Neural cell (in vitro differentiated cells): ENCODE measurements at regions not wholly inside any gene's neighbourhood (a gene's known extent, or its start where the extent isn't known, plus 50 kb on each side); places are given as distances from the start of the nearest gene placed in this dataset.

Source experiments
- CTCF ChIP-seq: fragments of 450-650 bp; IDR thresholded peaks from 2 replicates; pipeline ENCODE4 v1.5.1; 2014; ENCODE audit warnings: antibody characterized with exemption, mild to moderate bottlenecking, moderate library complexity; ENCODE audit not compliant: poor library complexity, severe bottlenecking
- EP300 ChIP-seq: fragments of 450-650 bp; conservative IDR thresholded peaks from 2 replicates; pipeline ENCODE4 v1.6.1; 2014; ENCODE audit warnings: antibody characterized with exemption, mild to moderate bottlenecking, moderate library complexity; ENCODE audit not compliant: poor library complexity, severe bottlenecking
- EZH2 ChIP-seq: fragments of 200-600, 300-800 bp; shearing (Covaris generic), sonication (generic); IDR thresholded peaks from 2 replicates; pipeline ENCODE4 v1.6.1; 2014; ENCODE audit warnings: antibody characterized with exemption, low read length, borderline replicate concordance, mild to moderate bottlenecking; ENCODE audit not compliant: insufficient read depth, poor library complexity, severe bottlenecking
- RAD21 ChIP-seq: fragments of 450-650 bp; conservative IDR thresholded peaks from 2 replicates; pipeline ENCODE4 v1.6.1; 2014; ENCODE audit warnings: antibody characterized with exemption, mild to moderate bottlenecking, moderate library complexity
- TAF1 ChIP-seq: IDR thresholded peaks from 2 replicates; pipeline ENCODE4 v1.6.1; 2012; ENCODE audit warnings: low read depth

- TF ChIP-seq TAF1 (no peak), CTCF (no peak), EZH2 (no peak), EP300 (no peak), RAD21 (no peak)
Observed at GRCh38 chr6:148693882-148694484, 52.8 kb upstream of the UST start.
